ENCODE measurements at regions not wholly inside any gene's neighbourhood (a gene's known extent, or its start where the extent isn't known, plus 50 kb on each side); places are given as distances from the start of the nearest gene placed in this dataset.

GRCh38 chr18:30254331-30254730 lies 788.2 kb downstream of the DSC3 start:
- DNase-seq = no peak
- H3K9me3 ChIP-seq = no peaks in the 10 kb centered on the region
- H3K36me3 ChIP-seq (replicated peaks in 1 of 2; ENCODE audit: insufficient read depth in 1 of 2, low read depth in 2 of 2) = no peaks in the 10 kb centered on the region
- TF ChIP-seq CTCF (IDR thresholded peaks at IDR 0.05) = no peak
- TF ChIP-seq POLR2A (IDR thresholded peaks at IDR 0.05) = no peak
- no peak overlapping the region for H3K27ac ChIP-seq
- intact Hi-C loops (cut with DNase I) = no loop called here
- WGBS, 2 donors = 69 to 82% methylated on average over 2 of the region's 2 CpGs
- no peak overlapping the region for H3K4me3 ChIP-seq
- ATAC-seq = no peak
- no peaks in the 10 kb centered on the region for H3K27me3 ChIP-seq
- H3K4me1 ChIP-seq = no peaks in the 10 kb centered on the region

GRCh38 chr18:30248056-30248455 lies 794.5 kb downstream of the DSC3 start:
- no peaks in the 10 kb centered on the region for H3K36me3 ChIP-seq (replicated peaks in 1 of 2; ENCODE audit: insufficient read depth in 1 of 2, low read depth in 2 of 2)
- no peak overlapping the region for H3K27ac ChIP-seq
- no peaks in the 10 kb centered on the region for H3K9me3 ChIP-seq
- no peak for TF ChIP-seq CTCF (IDR thresholded peaks at IDR 0.05)
- no peak for TF ChIP-seq POLR2A (IDR thresholded peaks at IDR 0.05)
- intact Hi-C loops (cut with DNase I) = no loop called here
- no peak for DNase-seq
- ATAC-seq = no peak
- H3K27me3 ChIP-seq = no peaks in the 10 kb centered on the region
- no peak overlapping the region for H3K4me3 ChIP-seq
- no peaks in the 10 kb centered on the region for H3K4me1 ChIP-seq

- H3K27me3 ChIP-seq = no peaks in the 10 kb centered on the region
- WGBS, 2 donors = 48 to 51% methylated on average over 3 of the region's 3 CpGs
- TF ChIP-seq CTCF (IDR thresholded peaks at IDR 0.05) (no peak), POLR2A (IDR thresholded peaks at IDR 0.05) (no peak)
- H3K36me3 ChIP-seq (replicated peaks in 1 of 2; ENCODE audit: insufficient read depth in 1 of 2, low read depth in 2 of 2) = no peaks in the 10 kb centered on the region
- no peaks in the 10 kb centered on the region for H3K9me3 ChIP-seq
- intact Hi-C loops (cut with DNase I) = no loop called here
- DNase-seq (no peak), ATAC-seq (no peak)
- no peaks in the 10 kb centered on the region for H3K4me1 ChIP-seq
- H3K27ac ChIP-seq = no peak overlapping the region
- no peak overlapping the region for H3K4me3 ChIP-seq
Observed at GRCh38 chr18:30245766-30246455, 796.6 kb downstream of the DSC3 start.

- H3K9me3 ChIP-seq = no peaks in the 10 kb centered on the region
Observed at GRCh38 chr18:30234755-30235154, 807.8 kb downstream of the DSC3 start.

More at GRCh38 chr18:30234755-30235154, 807.8 kb downstream of the DSC3 start:
- Histone ChIP-seq H3K36me3 (replicated peaks in 1 of 2; ENCODE audit: insufficient read depth in 1 of 2, low read depth in 2 of 2) (no peaks in the 10 kb centered on the region), H3K27me3 (no peaks in the 10 kb centered on the region), H3K27ac (no peak overlapping the region), H3K4me1 (no peaks in the 10 kb centered on the region), H3K4me3 (no peak overlapping the region)
- DNase-seq = no peak
- intact Hi-C loops (cut with DNase I) = no loop called here
- no peak for ATAC-seq
- TF ChIP-seq CTCF (IDR thresholded peaks at IDR 0.05) (no peak), POLR2A (IDR thresholded peaks at IDR 0.05) (no peak)

Measured in body of pancreas (tissue), 4 donors.